ENCODE measurements at regions not wholly inside any gene's neighbourhood (a gene's known extent, or its start where the extent isn't known, plus 50 kb on each side); places are given as distances from the start of the nearest gene placed in this dataset.

DNA sequence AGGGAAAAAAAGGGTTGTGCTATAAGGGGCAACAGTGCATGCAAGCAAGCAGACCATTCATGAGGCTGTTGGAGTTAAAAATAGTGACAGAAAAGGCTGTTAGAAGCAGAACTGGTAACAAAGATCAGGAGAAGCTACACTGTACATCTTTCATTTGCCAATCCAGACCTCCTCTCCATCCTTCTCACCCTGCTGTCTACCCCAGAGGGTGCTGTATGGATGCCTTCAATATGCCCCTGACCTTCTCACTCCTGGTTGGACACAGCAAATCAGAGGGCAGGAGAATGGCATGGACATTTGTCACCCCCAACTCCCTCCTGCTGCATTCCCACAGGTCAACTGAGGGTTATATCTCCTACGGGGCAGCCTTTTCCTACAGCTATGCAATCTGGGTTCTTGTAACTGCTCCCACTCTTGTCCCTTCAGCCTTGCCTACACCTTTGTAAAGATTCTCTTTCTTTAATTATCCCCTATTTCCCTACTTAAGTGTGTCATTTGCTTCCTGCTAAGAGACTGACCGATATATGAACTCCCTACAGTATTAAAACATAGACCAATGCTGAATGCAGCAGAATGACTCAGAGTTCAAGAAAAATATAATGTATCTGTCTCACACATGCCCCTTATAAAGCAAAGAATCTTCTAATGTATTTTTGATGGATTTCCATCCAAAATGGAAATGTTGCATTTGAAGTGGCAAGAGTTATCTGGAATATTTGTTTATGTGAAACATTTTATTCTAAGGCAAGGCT, 169.2 kb upstream of the NCKAP5 start:
- no peak overlapping the region for H3K4me3 ChIP-seq (ENCODE audit: low read depth, low read length)
- TF ChIP-seq, protein P1, sequence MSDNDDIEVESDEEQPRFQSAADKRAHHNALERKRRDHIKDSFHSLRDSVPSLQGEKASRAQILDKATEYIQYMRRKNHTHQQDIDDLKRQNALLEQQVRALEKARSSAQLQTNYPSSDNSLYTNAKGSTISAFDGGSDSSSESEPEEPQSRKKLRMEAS (IDR thresholded peaks at IDR 0.05; ENCODE audit: low read depth, low read length): no peak
- TF ChIP-seq, protein P2, sequence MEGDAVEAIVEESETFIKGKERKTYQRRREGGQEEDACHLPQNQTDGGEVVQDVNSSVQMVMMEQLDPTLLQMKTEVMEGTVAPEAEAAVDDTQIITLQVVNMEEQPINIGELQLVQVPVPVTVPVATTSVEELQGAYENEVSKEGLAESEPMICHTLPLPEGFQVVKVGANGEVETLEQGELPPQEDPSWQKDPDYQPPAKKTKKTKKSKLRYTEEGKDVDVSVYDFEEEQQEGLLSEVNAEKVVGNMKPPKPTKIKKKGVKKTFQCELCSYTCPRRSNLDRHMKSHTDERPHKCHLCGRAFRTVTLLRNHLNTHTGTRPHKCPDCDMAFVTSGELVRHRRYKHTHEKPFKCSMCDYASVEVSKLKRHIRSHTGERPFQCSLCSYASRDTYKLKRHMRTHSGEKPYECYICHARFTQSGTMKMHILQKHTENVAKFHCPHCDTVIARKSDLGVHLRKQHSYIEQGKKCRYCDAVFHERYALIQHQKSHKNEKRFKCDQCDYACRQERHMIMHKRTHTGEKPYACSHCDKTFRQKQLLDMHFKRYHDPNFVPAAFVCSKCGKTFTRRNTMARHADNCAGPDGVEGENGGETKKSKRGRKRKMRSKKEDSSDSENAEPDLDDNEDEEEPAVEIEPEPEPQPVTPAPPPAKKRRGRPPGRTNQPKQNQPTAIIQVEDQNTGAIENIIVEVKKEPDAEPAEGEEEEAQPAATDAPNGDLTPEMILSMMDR (IDR thresholded peaks at IDR 0.05; ENCODE audit: low read depth, low read length): no peak
- TF ChIP-seq POLR2A (IDR thresholded peaks at IDR 0.05; ENCODE audit: extremely low read depth, insufficient read length): no peak
- TF ChIP-seq MYC (IDR thresholded peaks at IDR 0.05; ENCODE audit: low read depth, low read length): no peak
- DNase-seq (ENCODE audit: low read depth): no peak

DNA sequence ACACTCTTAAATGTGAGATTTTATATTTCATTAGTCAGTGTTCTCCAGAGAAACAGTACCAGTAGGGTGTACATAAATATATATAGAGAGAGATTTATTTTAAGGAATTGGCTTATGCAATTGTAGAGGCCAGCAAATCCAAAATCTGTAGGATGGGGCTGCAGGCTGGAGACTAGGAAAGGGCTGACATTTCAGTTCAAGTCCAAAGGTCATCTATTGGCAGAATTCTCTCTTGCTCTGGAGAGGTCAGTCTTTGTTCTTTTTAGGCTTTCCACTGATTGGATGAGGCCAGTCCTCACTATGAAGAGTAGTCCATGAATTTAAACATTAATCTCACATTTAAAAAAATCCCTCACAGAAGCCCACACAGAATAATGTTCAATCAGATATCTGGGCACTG, 170.8 kb upstream of the NCKAP5 start:
- no peak overlapping the region for H3K4me3 ChIP-seq (ENCODE audit: low read depth, low read length)
- DNase-seq (ENCODE audit: low read depth): no peak
- TF ChIP-seq, protein P1 (IDR thresholded peaks at IDR 0.05; ENCODE audit: low read depth, low read length): no peak
- TF ChIP-seq, protein P2 (IDR thresholded peaks at IDR 0.05; ENCODE audit: low read depth, low read length): no peak
- TF ChIP-seq MYC (IDR thresholded peaks at IDR 0.05; ENCODE audit: low read depth, low read length) (no peak), POLR2A (IDR thresholded peaks at IDR 0.05; ENCODE audit: extremely low read depth, insufficient read length) (no peak)

DNA sequence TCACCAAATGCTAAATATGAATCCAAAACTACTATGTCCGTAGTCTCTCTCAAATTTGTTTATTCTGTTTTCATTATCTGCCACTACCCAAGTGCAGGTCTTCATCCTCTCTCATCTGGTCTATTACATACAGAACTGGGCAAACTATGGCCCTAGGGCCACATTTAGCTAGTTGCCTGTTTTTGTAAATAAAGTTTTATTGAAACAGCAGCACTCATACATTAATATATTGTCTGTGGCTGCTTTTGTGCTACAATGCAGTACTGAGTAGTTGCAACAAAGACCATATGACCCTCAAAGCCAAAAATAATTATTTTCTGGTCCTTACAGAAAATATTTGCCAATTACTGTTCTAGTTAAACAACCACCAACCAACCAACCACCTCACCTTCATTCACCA, 172.2 kb upstream of the NCKAP5 start:
- TF ChIP-seq, protein P1 (IDR thresholded peaks at IDR 0.05; ENCODE audit: low read depth, low read length): no peak
- TF ChIP-seq MYC (IDR thresholded peaks at IDR 0.05; ENCODE audit: low read depth, low read length): no peak
- TF ChIP-seq, protein P2 (IDR thresholded peaks at IDR 0.05; ENCODE audit: low read depth, low read length): no peak
- TF ChIP-seq POLR2A (IDR thresholded peaks at IDR 0.05; ENCODE audit: extremely low read depth, insufficient read length): no peak
- no peak for DNase-seq (ENCODE audit: low read depth)
- no peak overlapping the region for H3K4me3 ChIP-seq (ENCODE audit: low read depth, low read length)

DNA sequence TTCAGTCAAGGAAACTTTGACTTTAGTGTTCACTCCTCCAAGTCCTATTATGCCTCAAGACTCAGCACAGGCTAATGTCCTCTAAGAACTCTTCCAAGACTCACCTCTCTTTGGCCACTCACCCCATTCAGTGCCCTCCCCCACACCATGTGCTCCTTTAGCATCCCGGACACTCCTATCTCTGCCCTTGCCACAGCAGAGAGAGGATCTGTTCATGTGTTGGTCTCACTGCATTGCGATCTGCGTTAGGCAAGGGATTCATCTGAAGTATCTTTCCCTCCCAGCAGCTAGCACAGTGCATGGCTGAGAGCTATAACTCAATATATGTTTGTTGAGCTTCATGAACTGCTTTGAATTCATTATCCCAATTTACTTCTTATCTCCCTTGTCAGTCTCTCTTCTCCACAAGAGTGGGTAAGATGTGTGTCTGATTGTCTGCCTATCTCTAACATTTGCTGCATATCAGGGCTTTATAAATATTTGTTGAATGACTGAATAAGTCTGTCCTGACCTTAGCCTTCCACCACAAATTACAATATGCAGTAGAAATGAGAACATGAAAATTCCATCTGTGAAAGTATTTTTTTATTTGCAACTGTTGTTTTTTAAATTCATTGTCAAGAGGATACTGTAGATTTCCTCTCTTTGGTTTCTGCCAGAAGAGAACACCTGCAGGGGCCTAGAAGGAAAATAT, 179.9 kb upstream of the NCKAP5 start:
- no peak for DNase-seq (ENCODE audit: low read depth)
- TF ChIP-seq MYC (IDR thresholded peaks at IDR 0.05; ENCODE audit: low read depth, low read length): no peak
- no peak overlapping the region for H3K4me3 ChIP-seq (ENCODE audit: low read depth, low read length)

DNA sequence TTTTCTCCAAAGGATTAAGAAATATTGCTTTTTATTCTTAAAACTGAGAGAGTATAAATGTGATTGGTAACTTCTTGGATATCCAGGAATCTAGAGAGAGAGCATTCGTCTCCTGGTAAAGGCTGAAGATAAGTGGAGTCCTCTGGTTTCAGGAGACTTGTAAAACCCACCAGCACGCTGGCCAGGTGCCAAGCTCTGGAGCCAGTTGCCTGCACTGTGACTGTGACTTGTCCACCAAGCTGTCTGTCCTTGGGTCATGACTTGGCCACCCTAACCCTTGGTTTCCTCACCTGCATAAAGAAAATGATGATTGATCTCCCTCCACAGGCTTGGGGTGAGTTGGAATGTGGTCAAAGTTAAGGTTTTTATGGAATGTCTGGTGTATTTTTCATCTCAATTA, 185.4 kb upstream of the NCKAP5 start:
- TF ChIP-seq, protein P2 (IDR thresholded peaks at IDR 0.05; ENCODE audit: low read depth, low read length): no peak
- DNase-seq (ENCODE audit: low read depth): no peak

DNA sequence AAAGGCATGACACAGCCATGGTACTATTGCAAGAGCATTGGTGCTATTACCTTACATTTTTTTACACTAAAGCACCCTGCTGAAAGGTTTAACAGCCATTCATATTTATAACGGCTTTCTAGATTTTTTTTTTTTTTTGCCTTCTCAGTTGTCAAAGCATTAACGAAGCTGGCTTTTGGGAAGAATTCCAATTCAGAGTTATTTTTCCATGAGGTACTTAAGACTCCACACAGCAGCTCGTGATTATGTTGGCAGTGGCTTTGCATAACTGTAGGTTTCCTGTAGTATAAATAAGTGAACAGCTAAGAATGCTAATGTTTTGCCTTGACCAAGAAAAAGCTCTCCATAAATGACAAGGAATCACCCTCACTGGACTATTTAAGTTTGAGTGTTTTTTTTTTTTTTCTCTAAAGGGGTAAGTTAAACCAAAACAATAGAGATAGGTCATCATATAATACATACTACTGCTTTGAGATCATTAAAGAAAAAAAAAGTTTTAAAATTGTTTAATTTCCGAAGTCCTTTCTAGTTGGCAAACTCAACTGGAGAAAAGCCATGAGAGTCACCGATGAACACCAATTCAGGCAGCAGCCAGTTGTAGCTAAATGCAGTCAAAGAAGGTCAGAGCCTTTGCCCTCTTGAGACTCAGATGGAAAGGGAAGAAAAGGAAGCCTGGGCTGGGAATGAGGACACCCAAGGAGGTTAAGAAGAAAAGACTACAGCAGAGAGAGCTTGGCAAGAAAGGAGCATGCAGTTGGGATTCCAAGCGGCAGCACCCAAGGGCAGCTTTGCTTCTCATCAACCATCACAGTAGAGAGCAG, 187.4 kb upstream of the NCKAP5 start:
- DNase-seq (ENCODE audit: low read depth): no peak
- H3K4me3 ChIP-seq (ENCODE audit: low read depth, low read length): no peak overlapping the region
- TF ChIP-seq POLR2A (IDR thresholded peaks at IDR 0.05; ENCODE audit: extremely low read depth, insufficient read length) (no peak), MYC (IDR thresholded peaks at IDR 0.05; ENCODE audit: low read depth, low read length) (no peak)
- TF ChIP-seq, protein P2 (IDR thresholded peaks at IDR 0.05; ENCODE audit: low read depth, low read length): no peak
- TF ChIP-seq, protein P1 (IDR thresholded peaks at IDR 0.05; ENCODE audit: low read depth, low read length): no peak

More for the DNA sequence above, 185.4 kb upstream of the NCKAP5 start:
- no peak overlapping the region for H3K4me3 ChIP-seq (ENCODE audit: low read depth, low read length)

All from NB4 (cell line).